ENCODE measurements at regions not wholly inside any gene's neighbourhood (a gene's known extent, or its start where the extent isn't known, plus 50 kb on each side); places are given as distances from the start of the nearest gene placed in this dataset.

- TF ChIP-seq CTCF (CRISPR knock-in tag; IDR thresholded peaks at IDR 0.05): no peak
- no peak for TF ChIP-seq ESRRA (CRISPR knock-in tag; IDR thresholded peaks at IDR 0.05; ENCODE audit: low read depth)
- no peak for TF ChIP-seq SMC3 (IDR thresholded peaks at IDR 0.05; ENCODE audit: low read length)
- TF ChIP-seq ZNF33B (CRISPR knock-in tag; IDR thresholded peaks at IDR 0.05): no peak
- no peak for TF ChIP-seq EZH2 (conservative IDR thresholded peaks at IDR 0.05; ENCODE audit: low read depth, low read length)
- no peak for TF ChIP-seq ZNF629 (CRISPR knock-in tag; conservative IDR thresholded peaks at IDR 0.05)
- no peak for TF ChIP-seq ZNF749 (CRISPR knock-in tag; IDR thresholded peaks at IDR 0.05; ENCODE audit: borderline replicate concordance)
- TF ChIP-seq ZNF598 (CRISPR knock-in tag; IDR thresholded peaks at IDR 0.05; ENCODE audit: borderline replicate concordance): no peak
- TF ChIP-seq ATM (IDR thresholded peaks at IDR 0.05; ENCODE audit: borderline replicate concordance): no peak
- TF ChIP-seq EP300 (IDR thresholded peaks at IDR 0.05; ENCODE audit: low read depth in 2 of 2, low read length in 2 of 2): no peak
- TF ChIP-seq EP300 (CRISPR knock-in tag; IDR thresholded peaks at IDR 0.05; ENCODE audit: borderline replicate concordance): no peak
- no peak for TF ChIP-seq POLR2AphosphoS5 (IDR thresholded peaks at IDR 0.05; ENCODE audit: low read depth, low read length)
- TF ChIP-seq ZNF451 (CRISPR knock-in tag; IDR thresholded peaks at IDR 0.05): no peak
- no peak for TF ChIP-seq ARNT (IDR thresholded peaks at IDR 0.05)
These were observed 76.8 kb upstream of the ERG start for GRCh38 chr21:38574895-38575575.
